Ishikawa (cell line): ENCODE measurements at regions not wholly inside any gene's neighbourhood (a gene's known extent, or its start where the extent isn't known, plus 50 kb on each side); places are given as distances from the start of the nearest gene placed in this dataset.

Experiments
- CEBPB ChIP-seq: IDR thresholded peaks from 2 replicates; pipeline ENCODE4 v1.6.1; 2012
- USF1 ChIP-seq: IDR thresholded peaks from 2 replicates; pipeline ENCODE4 v1.6.1; 2012

GRCh38 chr10:111836064-111836463, 347.5 kb downstream of the GPAM start:
- TF ChIP-seq USF1 (no peak), CEBPB (no peak)
